Loucy (cell line): ENCODE measurements at regions not wholly inside any gene's neighbourhood (a gene's known extent, or its start where the extent isn't known, plus 50 kb on each side); places are given as distances from the start of the nearest gene placed in this dataset.

Experiments
- H2AFZ ChIP-seq: fragments of 200-600 bp; sonication (generic); 2 replicates; pipeline ENCODE4 v1.6.0; 2016; ENCODE audit warnings: antibody characterized with exemption, mild to moderate bottlenecking, low read length, moderate library complexity
- H3F3A ChIP-seq: fragments of 200-600 bp; 2 replicates; pipeline ENCODE4 v1.6.0; 2016; ENCODE audit warnings: antibody characterized with exemption, low read depth, mild to moderate bottlenecking
- H3K27me3 ChIP-seq: fragments of 200-600 bp; sonication (generic); 2 replicates; pipeline ENCODE4 v1.6.1; 2014; ENCODE audit warnings: low read length, mild to moderate bottlenecking; ENCODE audit not compliant: insufficient read depth, poor library complexity, severe bottlenecking
- H3K36me3 ChIP-seq: fragments of 200-600 bp; sonication (generic); 2 replicates; pipeline ENCODE4 v1.6.1; 2016; ENCODE audit warnings: low read length; ENCODE audit not compliant: insufficient read depth
- H3K4me1 ChIP-seq: fragments of 200-600 bp; sonication (generic); 2 replicates; pipeline ENCODE4 v1.5.1; 2014; ENCODE audit warnings: low read length, mild to moderate bottlenecking; ENCODE audit not compliant: insufficient read depth, poor library complexity, severe bottlenecking
- H3K4me2 ChIP-seq: fragments of 200-600 bp; sonication (generic); 2 replicates; pipeline ENCODE4 v1.6.0; 2014; ENCODE audit warnings: antibody characterized with exemption, low read length, low read depth, mild to moderate bottlenecking; ENCODE audit not compliant: poor library complexity, severe bottlenecking
- H3K4me3 ChIP-seq: fragments of 200-600 bp; sonication (generic); 2 replicates; pipeline ENCODE4 v1.5.1; 2014; ENCODE audit warnings: low read length, mild to moderate bottlenecking, mixed read lengths; ENCODE audit not compliant: poor library complexity, severe bottlenecking
- H3K79me2 ChIP-seq: fragments of 200-600 bp; sonication (generic); 2 replicates; pipeline ENCODE4 v1.6.1; 2014; ENCODE audit warnings: low read length; ENCODE audit not compliant: insufficient read depth
- H3K9ac ChIP-seq: fragments of 200-600 bp; sonication (generic); 2 replicates; pipeline ENCODE4 v1.6.0; 2014; ENCODE audit warnings: mild to moderate bottlenecking, low read depth, low read length, moderate library complexity; ENCODE audit not compliant: poor library complexity, severe bottlenecking
- H3K9me2 ChIP-seq: fragments of 200-600 bp; sonication (generic); replicated peaks from 2 replicates; pipeline ENCODE4 v1.6.1; 2016; ENCODE audit warnings: low read depth, low read length, mixed read lengths
- H3K9me3 ChIP-seq: fragments of 200-600 bp; sonication (generic); 2 replicates; pipeline ENCODE4 v1.6.1; 2014; ENCODE audit warnings: mild to moderate bottlenecking, antibody characterized with exemption, low read length, low read depth; ENCODE audit not compliant: insufficient read depth
- H4K20me1 ChIP-seq: fragments of 200-600 bp; sonication (generic); 2 replicates; pipeline ENCODE4 v1.6.0; 2014; ENCODE audit warnings: antibody characterized with exemption, low read length, mild to moderate bottlenecking; ENCODE audit not compliant: insufficient read depth, poor library complexity, severe bottlenecking
- CTCF ChIP-seq: fragments of 200-600 bp; sonication (generic); conservative IDR thresholded peaks from 2 replicates; pipeline ENCODE4 v1.5.1; 2014; ENCODE audit warnings: mild to moderate bottlenecking, antibody characterized with exemption, low read length
- EZH2phosphoT487 ChIP-seq: fragments of 200-600 bp; IDR thresholded peaks from 2 replicates; pipeline ENCODE4 v1.6.1; 2018; ENCODE audit warnings: antibody characterized with exemption, mild to moderate bottlenecking, moderate library complexity, borderline replicate concordance

GRCh38 chr6:141988954-141989705, 143.6 kb upstream of the GJE1 start:
- TF ChIP-seq EZH2phosphoT487 (no peak), CTCF (peak; percentile 89)
- H3K4me2 ChIP-seq = no peak overlapping the region
- H3K79me2 ChIP-seq = no peaks in the 10 kb centered on the region
- no peaks in the 10 kb centered on the region for H4K20me1 ChIP-seq
- no peaks in the 10 kb centered on the region for H3K9me3 ChIP-seq
- H3K4me1 ChIP-seq = no peaks in the 10 kb centered on the region
- no peaks in the 10 kb centered on the region for H3K27me3 ChIP-seq
- H2AFZ ChIP-seq = peak overlapping the region; percentile 78
- no peaks in the 10 kb centered on the region for H3F3A ChIP-seq
- H3K9ac ChIP-seq = no peak overlapping the region
- no peaks in the 10 kb centered on the region for H3K9me2 ChIP-seq
- no peaks in the 10 kb centered on the region for H3K36me3 ChIP-seq
- no peak overlapping the region for H3K4me3 ChIP-seq

GRCh38 chr6:141988327-141988726, 144.4 kb upstream of the GJE1 start:
- H3F3A ChIP-seq = no peaks in the 10 kb centered on the region
- no peaks in the 10 kb centered on the region for H3K4me1 ChIP-seq
- no peaks in the 10 kb centered on the region for H3K79me2 ChIP-seq
- H3K4me3 ChIP-seq = no peak overlapping the region
- H2AFZ ChIP-seq = no peak overlapping the region
- H3K4me2 ChIP-seq = no peak overlapping the region
- no peak for TF ChIP-seq EZH2phosphoT487
- no peaks in the 10 kb centered on the region for H3K9me2 ChIP-seq
- H4K20me1 ChIP-seq = no peaks in the 10 kb centered on the region
- H3K9ac ChIP-seq = no peak overlapping the region
- no peaks in the 10 kb centered on the region for H3K27me3 ChIP-seq
- H3K36me3 ChIP-seq = no peaks in the 10 kb centered on the region
- H3K9me3 ChIP-seq = no peaks in the 10 kb centered on the region

GRCh38 chr6:141986457-141986856, 146.3 kb upstream of the GJE1 start:
- TF ChIP-seq CTCF = no peak
- no peak for TF ChIP-seq EZH2phosphoT487

GRCh38 chr6:141981190-141981589, 151.5 kb upstream of the GJE1 start:
- TF ChIP-seq CTCF = no peak
- TF ChIP-seq EZH2phosphoT487 = no peak
- Histone ChIP-seq H2AFZ (no peak overlapping the region), H3K4me3 (no peak overlapping the region), H3K36me3 (no peaks in the 10 kb centered on the region), H4K20me1 (no peaks in the 10 kb centered on the region), H3K9me3 (no peaks in the 10 kb centered on the region), H3K9ac (no peak overlapping the region), H3K4me2 (no peak overlapping the region), H3F3A (no peaks in the 10 kb centered on the region), H3K4me1 (no peaks in the 10 kb centered on the region), H3K27me3 (no peaks in the 10 kb centered on the region), H3K9me2 (no peaks in the 10 kb centered on the region), H3K79me2 (no peaks in the 10 kb centered on the region)

More at GRCh38 chr6:141986457-141986856, 146.3 kb upstream of the GJE1 start:
- Histone ChIP-seq H3F3A (no peaks in the 10 kb centered on the region), H3K9me3 (no peaks in the 10 kb centered on the region), H3K4me3 (no peak overlapping the region), H3K9me2 (no peaks in the 10 kb centered on the region), H3K4me1 (no peaks in the 10 kb centered on the region), H2AFZ (no peak overlapping the region), H4K20me1 (no peaks in the 10 kb centered on the region), H3K79me2 (no peaks in the 10 kb centered on the region), H3K27me3 (no peaks in the 10 kb centered on the region), H3K36me3 (no peaks in the 10 kb centered on the region), H3K9ac (no peak overlapping the region), H3K4me2 (no peak overlapping the region)
